PFSK-1 (cell line): ENCODE measurements at regions not wholly inside any gene's neighbourhood (a gene's known extent, or its start where the extent isn't known, plus 50 kb on each side); places are given as distances from the start of the nearest gene placed in this dataset.

ENCODE experiments used
- POLR2AphosphoS5 ChIP-seq: IDR thresholded peaks from 2 replicates; pipeline ENCODE4 v1.6.1; 2012; ENCODE audit warnings: low read depth, mild to moderate bottlenecking, control low read depth, low read length, moderate library complexity
- SIN3A ChIP-seq: IDR thresholded peaks from 2 replicates; pipeline ENCODE4 v1.6.1; 2012; ENCODE audit warnings: mild to moderate bottlenecking, low read length, moderate library complexity, borderline replicate concordance; ENCODE audit not compliant: insufficient read depth
- TAF1 ChIP-seq: IDR thresholded peaks from 2 replicates; pipeline ENCODE4 v1.6.1; 2012; ENCODE audit warnings: low read length, control low read depth, borderline replicate concordance; ENCODE audit not compliant: insufficient read depth
- TF ChIP-seq, protein P1 (sequence below), 2 experiments: IDR thresholded peaks; 2 replicates each; pipeline versions ENCODE4 v1.6.1 to v1.8.0; 2011 to 2012; ENCODE audit warnings: low read depth in 2 of 2, low read length in 2 of 2, control low read depth in 1 of 2, inconsistent platforms in 1 of 2, mild to moderate bottlenecking in 1 of 2, moderate library complexity in 1 of 2; ENCODE audit not compliant: insufficient read depth in 1 of 2

DNA sequence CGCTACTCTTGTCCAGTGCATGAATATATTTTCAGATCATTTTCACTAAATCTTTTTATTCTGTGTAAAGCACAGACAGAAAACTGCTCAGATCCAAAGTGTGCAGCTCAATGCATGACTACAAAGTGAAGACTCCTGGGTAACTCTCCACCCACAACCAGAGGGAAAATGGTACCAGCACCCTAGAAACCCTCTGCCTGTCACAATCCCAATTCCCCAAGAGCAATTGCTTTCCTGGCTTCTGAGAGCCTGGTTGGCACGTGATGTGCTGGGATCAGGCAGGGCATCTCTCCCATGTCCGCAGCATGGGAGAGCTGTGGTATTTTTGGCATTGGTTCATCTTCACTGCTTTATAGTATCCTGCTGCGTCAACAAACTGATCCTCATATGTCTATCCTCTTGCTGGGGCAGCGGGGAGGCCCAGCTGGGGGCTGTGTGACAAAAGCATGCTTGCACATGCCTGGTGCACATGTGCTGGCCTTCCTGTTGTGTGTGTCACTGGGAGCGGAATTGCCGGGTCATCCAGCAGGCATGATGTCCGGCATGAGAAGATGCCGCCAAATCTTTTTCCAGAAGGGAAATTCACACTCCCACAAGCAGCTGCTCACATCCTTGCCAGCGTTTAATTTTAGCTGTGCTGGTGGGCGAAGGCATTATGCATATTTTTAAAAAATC is 278.9 kb upstream of the FOXF1 start:
- TF ChIP-seq POLR2AphosphoS5 (no peak), SIN3A (no peak), TAF1 (no peak)
- TF ChIP-seq, protein P1, sequence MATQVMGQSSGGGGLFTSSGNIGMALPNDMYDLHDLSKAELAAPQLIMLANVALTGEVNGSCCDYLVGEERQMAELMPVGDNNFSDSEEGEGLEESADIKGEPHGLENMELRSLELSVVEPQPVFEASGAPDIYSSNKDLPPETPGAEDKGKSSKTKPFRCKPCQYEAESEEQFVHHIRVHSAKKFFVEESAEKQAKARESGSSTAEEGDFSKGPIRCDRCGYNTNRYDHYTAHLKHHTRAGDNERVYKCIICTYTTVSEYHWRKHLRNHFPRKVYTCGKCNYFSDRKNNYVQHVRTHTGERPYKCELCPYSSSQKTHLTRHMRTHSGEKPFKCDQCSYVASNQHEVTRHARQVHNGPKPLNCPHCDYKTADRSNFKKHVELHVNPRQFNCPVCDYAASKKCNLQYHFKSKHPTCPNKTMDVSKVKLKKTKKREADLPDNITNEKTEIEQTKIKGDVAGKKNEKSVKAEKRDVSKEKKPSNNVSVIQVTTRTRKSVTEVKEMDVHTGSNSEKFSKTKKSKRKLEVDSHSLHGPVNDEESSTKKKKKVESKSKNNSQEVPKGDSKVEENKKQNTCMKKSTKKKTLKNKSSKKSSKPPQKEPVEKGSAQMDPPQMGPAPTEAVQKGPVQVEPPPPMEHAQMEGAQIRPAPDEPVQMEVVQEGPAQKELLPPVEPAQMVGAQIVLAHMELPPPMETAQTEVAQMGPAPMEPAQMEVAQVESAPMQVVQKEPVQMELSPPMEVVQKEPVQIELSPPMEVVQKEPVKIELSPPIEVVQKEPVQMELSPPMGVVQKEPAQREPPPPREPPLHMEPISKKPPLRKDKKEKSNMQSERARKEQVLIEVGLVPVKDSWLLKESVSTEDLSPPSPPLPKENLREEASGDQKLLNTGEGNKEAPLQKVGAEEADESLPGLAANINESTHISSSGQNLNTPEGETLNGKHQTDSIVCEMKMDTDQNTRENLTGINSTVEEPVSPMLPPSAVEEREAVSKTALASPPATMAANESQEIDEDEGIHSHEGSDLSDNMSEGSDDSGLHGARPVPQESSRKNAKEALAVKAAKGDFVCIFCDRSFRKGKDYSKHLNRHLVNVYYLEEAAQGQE (IDR thresholded peaks at IDR 0.05; ENCODE audit: insufficient read depth in 1 of 2, low read depth in 2 of 2, low read length in 2 of 2) = no peak
